ENCODE measurements at regions not wholly inside any gene's neighbourhood (a gene's known extent, or its start where the extent isn't known, plus 50 kb on each side); places are given as distances from the start of the nearest gene placed in this dataset.
"Not testable (repeated sequence)": the region's sequence is repeated elsewhere in the genome, so short reads cannot be mapped to it uniquely, and the experiment has no call there.

DNA sequence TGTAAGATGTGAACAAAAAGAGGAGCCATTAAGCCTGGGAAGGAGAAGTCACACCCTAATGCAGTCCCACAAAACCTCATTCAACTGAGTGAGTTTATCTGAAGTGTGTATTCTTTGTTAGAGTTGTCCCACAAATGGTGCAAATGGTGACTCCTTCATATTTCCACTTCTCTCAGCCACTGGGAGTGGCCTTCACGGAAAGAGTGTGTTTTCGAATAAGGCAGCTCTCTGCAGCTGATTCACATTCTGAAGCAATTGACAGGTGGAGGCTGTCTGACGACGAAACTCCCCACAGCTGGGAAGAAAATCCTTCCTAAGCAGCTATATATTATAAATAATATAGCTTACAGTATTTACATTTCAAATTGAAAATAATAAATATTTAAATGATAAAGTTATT is 318.8 kb upstream of the TMEFF2 start:
- Histone ChIP-seq H3K9me3 (no peaks in the 10 kb centered on the region), H3K27me3 (replicated peaks; ENCODE audit: control insufficient read depth, insufficient read depth, low read length) (no peaks in the 10 kb centered on the region), H3K4me3 (ENCODE audit: low read depth, low read length) (no peak overlapping the region), H3K36me3 (ENCODE audit: control insufficient read depth, insufficient read depth, low read length) (no peaks in the 10 kb centered on the region), H3K4me1 (no peaks in the 10 kb centered on the region)
- no peak for TF ChIP-seq CTCF (IDR thresholded peaks at IDR 0.05; ENCODE audit: insufficient read depth in 1 of 2, low read depth in 1 of 2, low read length in 1 of 2, severe bottlenecking in 1 of 2, unreplicated experiment in 1 of 2)
- Mint-ChIP-seq H3K4me3 (ENCODE audit: unreplicated experiment) (no peak overlapping the region), H3K9me3 (ENCODE audit: unreplicated experiment) (peaks cover 9% of the 10 kb centered on the region), H3K27ac (ENCODE audit: unreplicated experiment) (no peak overlapping the region), H3K27me3 (ENCODE audit: insufficient read depth, unreplicated experiment) (no peaks in the 10 kb centered on the region), H3K4me1 (ENCODE audit: low read depth, unreplicated experiment) (no peaks in the 10 kb centered on the region), H3K36me3 (ENCODE audit: insufficient read depth, unreplicated experiment) (no peaks in the 10 kb centered on the region)
- intact Hi-C loops (cut with micrococcal nuclease; ENCODE audit: unreplicated experiment) = no loop called here
- ChIA-PET CTCF (no interaction called here), POLR2A (no interaction called here)
- no TSS peak for BruUV-seq (replicated peaks)
- no peak for DNase-seq

- intact Hi-C loops (cut with micrococcal nuclease; ENCODE audit: unreplicated experiment); BruUV-seq (replicated peaks); CTCF ChIA-PET: not testable (repeated sequence)
These were observed 313.2 kb upstream of the TMEFF2 start for GRCh38 chr2:192507836-192508450.

GRCh38 chr2:192500550-192501200 is 305.9 kb upstream of the TMEFF2 start:
- no TSS peak for BruUV-seq (replicated peaks)
- H3K36me3 ChIP-seq (ENCODE audit: control insufficient read depth, insufficient read depth, low read length) = no peaks in the 10 kb centered on the region
- CTCF ChIA-PET = interaction anchor here (0.7 kb wide), 1 partner anchor 282 kb away, joined by 3 read pairs; no protein-coding TSS in a partner anchor
- no peaks in the 10 kb centered on the region for H3K4me1 ChIP-seq
- H3K4me3 ChIP-seq (ENCODE audit: low read depth, low read length) = no peak overlapping the region
- H3K27me3 ChIP-seq (replicated peaks; ENCODE audit: control insufficient read depth, insufficient read depth, low read length) = no peaks in the 10 kb centered on the region
- no peaks in the 10 kb centered on the region for H3K4me1 Mint-ChIP-seq (ENCODE audit: low read depth, unreplicated experiment)
- intact Hi-C loops (cut with micrococcal nuclease; ENCODE audit: unreplicated experiment) = no loop called here
- H3K27ac Mint-ChIP-seq (ENCODE audit: unreplicated experiment) = no peak overlapping the region
- DNase-seq = no peak
- no peaks in the 10 kb centered on the region for H3K27me3 Mint-ChIP-seq (ENCODE audit: insufficient read depth, unreplicated experiment)
- H3K9me3 ChIP-seq = no peaks in the 10 kb centered on the region
- POLR2A ChIA-PET = no interaction called here
- H3K4me3 Mint-ChIP-seq (ENCODE audit: unreplicated experiment) = no peak overlapping the region
- no peaks in the 10 kb centered on the region for H3K36me3 Mint-ChIP-seq (ENCODE audit: insufficient read depth, unreplicated experiment)
- no peaks in the 10 kb centered on the region for H3K9me3 Mint-ChIP-seq (ENCODE audit: unreplicated experiment)
- no peak for TF ChIP-seq CTCF (IDR thresholded peaks at IDR 0.05; ENCODE audit: insufficient read depth in 1 of 2, low read depth in 1 of 2, low read length in 1 of 2, severe bottlenecking in 1 of 2, unreplicated experiment in 1 of 2)

More at GRCh38 chr2:192507836-192508450, 313.2 kb upstream of the TMEFF2 start:
- H3K4me1 Mint-ChIP-seq (ENCODE audit: low read depth, unreplicated experiment); H3K27me3 Mint-ChIP-seq (ENCODE audit: insufficient read depth, unreplicated experiment); H3K4me3 Mint-ChIP-seq (ENCODE audit: unreplicated experiment); H3K27ac Mint-ChIP-seq (ENCODE audit: unreplicated experiment); H3K36me3 ChIP-seq (ENCODE audit: control insufficient read depth, insufficient read depth, low read length); H3K4me1 ChIP-seq; H3K9me3 ChIP-seq; POLR2A ChIA-PET; DNase-seq; H3K36me3 Mint-ChIP-seq (ENCODE audit: insufficient read depth, unreplicated experiment); H3K27me3 ChIP-seq (replicated peaks; ENCODE audit: control insufficient read depth, insufficient read depth, low read length); H3K4me3 ChIP-seq (ENCODE audit: low read depth, low read length): not testable (repeated sequence)
- H3K9me3 Mint-ChIP-seq (ENCODE audit: unreplicated experiment) = peaks cover 23% of the 10 kb centered on the region
